Esophagus muscularis mucosa (tissue), 4 donors: ENCODE measurements at regions not wholly inside any gene's neighbourhood (a gene's known extent, or its start where the extent isn't known, plus 50 kb on each side); places are given as distances from the start of the nearest gene placed in this dataset.

Experiments used
- DNase-seq: peaks from one replicate; pipeline ENCODE4 v3.0.0-alpha.2; 2017; ENCODE audit errors: extremely low spot score
- H3K27ac ChIP-seq, 4 donors: fragments of 200-600 bp; sonication (generic); replicated peaks in 1 of 4; 1 replicate in 3 of 4; 2 replicates in 1 of 4; pipeline ENCODE4 v1.5.1; 2016 to 2019; ENCODE audit warnings: mild to moderate bottlenecking in 1 of 4
- H3K27me3 ChIP-seq, 4 donors: fragments of 200-600 bp; sonication (generic); one replicate each; pipeline versions ENCODE4 v1.5.1 to v1.6.0; 2016 to 2019
- H3K36me3 ChIP-seq, 4 donors: fragments of 200-600 bp; sonication (generic); one replicate each; pipeline ENCODE4 v1.5.1; 2016 to 2019
- H3K4me1 ChIP-seq, 4 donors: fragments of 200-600 bp; sonication (generic); one replicate each; pipeline ENCODE4 v1.5.1; 2016 to 2019
- H3K4me3 ChIP-seq, 4 donors: fragments of 200-600 bp; sonication (generic); 1 replicate in 2 of 4; 2 replicates in 2 of 4; pipeline ENCODE4 v1.5.1; 2016 to 2019; ENCODE audit warnings: mild to moderate bottlenecking in 4 of 4, moderate library complexity in 1 of 4
- H3K9me3 ChIP-seq, 4 donors: fragments of 200-600 bp; sonication (generic); 1 replicate in 3 of 4; 2 replicates in 1 of 4; pipeline ENCODE4 v1.5.1; 2016 to 2019
- CTCF ChIP-seq, 3 experiments: fragments of 200-600 bp in 2 of 3; fragments of 450-650 bp in 1 of 3; sonication (generic) in 2 of 3; IDR thresholded peaks; one replicate each; pipeline ENCODE4 v1.5.1; 2017 to 2019; ENCODE audit warnings: antibody characterized with exemption in 3 of 3, mild to moderate bottlenecking in 2 of 3, moderate library complexity in 1 of 3
- EP300 ChIP-seq: sonication (generic); formaldehyde crosslinking; IDR thresholded peaks from one replicate; pipeline ENCODE4 v1.6.1; 2017; ENCODE audit warnings: antibody characterized with exemption
- POLR2A ChIP-seq: fragments of 450-650 bp; IDR thresholded peaks from one replicate; pipeline ENCODE4 v1.6.1; 2017; ENCODE audit warnings: antibody characterized with exemption, moderate library complexity, mild to moderate bottlenecking, low read depth
- POLR2AphosphoS5 ChIP-seq, 2 donors: sonication (generic); formaldehyde crosslinking; IDR thresholded peaks; one replicate each; pipeline ENCODE4 v1.6.1; 2017; ENCODE audit warnings: antibody characterized with exemption in 2 of 2
- WGBS: methylation state at CpG from one replicate; pipeline ENCODE4 v1.1.5; 2018; 5-methylcytosine and 5-hydroxymethylcytosine counted together
- intact Hi-C: fragments of 100-400 bp; cut with DNase I; formaldehyde crosslinking; loops from one replicate; pipeline ENCODE4 v1.15.1; 2023

GRCh38 chr11:24312464-24313238 lies 184.2 kb upstream of the LUZP2 start:
- no peaks in the 10 kb centered on the region for H3K36me3 ChIP-seq
- H3K9me3 ChIP-seq: peaks cover 0 to 8% (median under 1%) of the 10 kb centered on the region in 4 donors
- intact Hi-C loops: no loop called here
- no peak for TF ChIP-seq POLR2A
- TF ChIP-seq POLR2AphosphoS5 (IDR thresholded peaks at IDR 0.05): no peak
- TF ChIP-seq EP300: no peak
- TF ChIP-seq CTCF (IDR thresholded peaks at IDR 0.05): no peak
- WGBS: 87% methylated on average over 2 of the region's 2 CpGs
- no peak for DNase-seq
- no peak overlapping the region for H3K4me3 ChIP-seq
- no peaks in the 10 kb centered on the region for H3K27me3 ChIP-seq
- H3K4me1 ChIP-seq: no peaks in the 10 kb centered on the region
- no peak overlapping the region for H3K27ac ChIP-seq

GRCh38 chr11:24321229-24321628 lies 175.6 kb upstream of the LUZP2 start:
- 89% methylated on average over 2 of the region's 2 CpGs for WGBS
- H3K27ac ChIP-seq: no peak overlapping the region
- no peaks in the 10 kb centered on the region for H3K27me3 ChIP-seq
- intact Hi-C loops: no loop called here
- peaks cover 0 to 22% (median 6%) of the 10 kb centered on the region in 4 donors for H3K9me3 ChIP-seq
- DNase-seq: no peak
- no peak for TF ChIP-seq POLR2A
- TF ChIP-seq POLR2AphosphoS5 (IDR thresholded peaks at IDR 0.05): no peak
- no peak for TF ChIP-seq EP300
- TF ChIP-seq CTCF (IDR thresholded peaks at IDR 0.05): no peak
- H3K4me1 ChIP-seq: no peaks in the 10 kb centered on the region
- no peak overlapping the region for H3K4me3 ChIP-seq
- H3K36me3 ChIP-seq: no peaks in the 10 kb centered on the region

GRCh38 chr11:24324211-24324610 lies 172.6 kb upstream of the LUZP2 start:
- intact Hi-C loops: no loop called here
- no peaks in the 10 kb centered on the region for H3K9me3 ChIP-seq
- no peaks in the 10 kb centered on the region for H3K4me1 ChIP-seq
- H3K36me3 ChIP-seq: no peaks in the 10 kb centered on the region
- no peak overlapping the region for H3K27ac ChIP-seq
- no peaks in the 10 kb centered on the region for H3K27me3 ChIP-seq
- no peak for TF ChIP-seq CTCF (IDR thresholded peaks at IDR 0.05)
- no peak for TF ChIP-seq POLR2AphosphoS5 (IDR thresholded peaks at IDR 0.05)
- TF ChIP-seq POLR2A: no peak
- TF ChIP-seq EP300: no peak
- DNase-seq: no peak
- no peak overlapping the region for H3K4me3 ChIP-seq

- Histone ChIP-seq H3K9me3 (no peaks in the 10 kb centered on the region), H3K36me3 (no peaks in the 10 kb centered on the region), H3K27me3 (no peaks in the 10 kb centered on the region), H3K4me1 (no peaks in the 10 kb centered on the region), H3K4me3 (no peak overlapping the region), H3K27ac (no peak overlapping the region)
- intact Hi-C loops: no loop called here
- DNase-seq: no peak
- 80% methylated on average over 7 of the region's 7 CpGs for WGBS
- TF ChIP-seq EP300 (no peak), CTCF (IDR thresholded peaks at IDR 0.05) (no peak), POLR2AphosphoS5 (IDR thresholded peaks at IDR 0.05) (no peak), POLR2A (no peak)
These were observed 152.6 kb upstream of the LUZP2 start for GRCh38 chr11:24344222-24344621.

- H3K27me3 ChIP-seq: no peaks in the 10 kb centered on the region
- no peak overlapping the region for H3K4me3 ChIP-seq
- no peaks in the 10 kb centered on the region for H3K36me3 ChIP-seq
- no peaks in the 10 kb centered on the region for H3K4me1 ChIP-seq
- no peak for TF ChIP-seq CTCF (IDR thresholded peaks at IDR 0.05)
- TF ChIP-seq POLR2AphosphoS5 (IDR thresholded peaks at IDR 0.05): no peak
- no peak for TF ChIP-seq EP300
- TF ChIP-seq POLR2A: no peak
- H3K27ac ChIP-seq: no peak overlapping the region
- no peak for DNase-seq
- H3K9me3 ChIP-seq: no peaks in the 10 kb centered on the region
- intact Hi-C loops: no loop called here
These were observed 147.9 kb upstream of the LUZP2 start for GRCh38 chr11:24348908-24349307.
